Caki2 (cell line): ENCODE measurements at regions not wholly inside any gene's neighbourhood (a gene's known extent, or its start where the extent isn't known, plus 50 kb on each side); places are given as distances from the start of the nearest gene placed in this dataset.

ENCODE experiments used
- DNase-seq: peaks from one replicate; pipeline ENCODE4 v3.0.0-alpha.2; 2015; ENCODE audit warnings: low read depth
- in situ Hi-C: cut with HindIII; loops from 2 replicates; pipeline ENCODE4 v1.10.0; 2016; ENCODE audit warnings: low sequenced_read_pairs, low pct_unique_long_range_greater_than_20kb, mixed read lengths

GRCh38 chr10:47095848-47096612, 184.8 kb downstream of the PTPN20 start:
- in situ Hi-C loops, result no loop called here
- DNase-seq, result no peak

DNA sequence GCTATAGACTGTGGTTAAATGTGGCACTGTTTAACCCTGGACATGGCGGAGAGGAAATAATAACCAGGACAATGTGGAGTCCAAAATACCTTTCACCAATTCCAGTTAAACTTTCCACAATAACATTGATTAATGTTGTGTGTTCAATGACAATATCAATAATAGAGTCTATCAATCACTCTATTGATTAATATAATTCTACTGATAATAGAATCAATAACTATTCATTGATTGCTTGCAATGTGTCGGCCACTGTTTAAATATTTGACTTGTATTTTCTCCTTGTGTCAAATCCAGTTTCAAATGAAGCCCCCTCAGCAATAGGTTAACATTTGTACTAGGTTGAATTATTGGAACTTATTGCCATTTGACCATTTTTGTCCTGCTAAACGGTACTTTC, 187.0 kb downstream of the PTPN20 start:
- no peak for DNase-seq
- in situ Hi-C loops, result no loop called here

DNA sequence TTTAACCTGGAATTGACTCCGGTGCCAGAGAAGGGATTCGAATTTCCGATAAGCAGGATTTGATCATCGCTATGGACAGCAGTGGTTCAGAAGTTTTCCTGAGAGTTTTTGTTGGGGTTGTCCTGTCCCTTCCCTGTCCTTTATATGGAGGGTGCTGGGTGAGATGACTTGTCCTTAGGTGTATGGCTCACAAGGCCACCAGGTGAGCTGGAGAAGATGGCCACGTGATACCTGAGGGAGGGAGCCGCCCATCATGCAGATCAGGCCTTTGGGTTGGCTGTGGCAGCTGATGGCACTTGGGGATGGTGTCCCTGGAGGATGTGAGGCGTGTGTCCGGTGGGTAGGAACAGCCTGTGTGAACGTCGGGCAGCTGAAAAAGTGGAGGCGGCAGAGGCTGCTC, 187.7 kb downstream of the PTPN20 start:
- no peak for DNase-seq
- in situ Hi-C loops, result no loop called here

DNA sequence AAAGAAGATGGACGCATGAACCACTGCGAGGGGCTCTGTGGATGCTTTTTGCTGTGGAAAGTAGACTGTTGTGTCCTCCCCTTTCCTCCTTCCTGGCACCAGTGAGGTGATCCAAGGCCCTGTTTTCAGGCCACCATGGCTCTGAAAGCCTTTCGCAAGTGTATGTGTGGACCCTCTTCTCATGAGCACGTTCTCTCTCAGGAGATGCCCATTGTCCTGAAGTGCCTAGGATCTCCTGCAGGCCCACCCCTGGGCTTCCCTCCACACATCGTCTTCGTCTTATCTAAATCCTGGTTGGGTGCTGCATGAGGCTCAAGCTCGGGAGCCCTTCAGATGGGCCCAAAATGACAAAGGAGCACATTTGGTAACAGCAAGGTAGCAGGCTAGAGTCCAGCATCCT, 188.2 kb downstream of the PTPN20 start:
- no peak for DNase-seq
- in situ Hi-C loops, result no loop called here

DNA sequence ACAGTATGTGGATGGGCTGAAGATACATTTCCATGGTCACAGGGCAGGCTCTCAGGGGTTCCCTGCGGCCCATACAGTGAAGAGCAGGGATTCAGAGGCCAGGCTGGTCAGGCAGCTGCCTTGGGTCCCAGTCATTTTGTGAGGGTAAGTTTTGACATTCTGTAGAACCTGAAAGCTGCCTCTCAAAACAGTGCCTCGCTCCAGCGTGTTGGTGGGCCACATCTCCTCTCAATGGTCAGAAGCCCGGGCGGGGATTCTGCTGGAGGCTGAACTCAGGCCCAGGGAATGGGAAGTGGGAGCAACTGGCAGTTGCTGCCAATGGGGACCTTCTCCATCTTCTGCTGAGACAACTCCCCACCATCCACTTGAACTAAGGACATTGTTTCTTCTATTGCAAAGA, 190.0 kb downstream of the PTPN20 start:
- in situ Hi-C loops, result no loop called here
- no peak for DNase-seq

GRCh38 chr10:47101807-47102206, 190.6 kb downstream of the PTPN20 start:
- in situ Hi-C loops, result no loop called here
- DNase-seq, result no peak

DNA sequence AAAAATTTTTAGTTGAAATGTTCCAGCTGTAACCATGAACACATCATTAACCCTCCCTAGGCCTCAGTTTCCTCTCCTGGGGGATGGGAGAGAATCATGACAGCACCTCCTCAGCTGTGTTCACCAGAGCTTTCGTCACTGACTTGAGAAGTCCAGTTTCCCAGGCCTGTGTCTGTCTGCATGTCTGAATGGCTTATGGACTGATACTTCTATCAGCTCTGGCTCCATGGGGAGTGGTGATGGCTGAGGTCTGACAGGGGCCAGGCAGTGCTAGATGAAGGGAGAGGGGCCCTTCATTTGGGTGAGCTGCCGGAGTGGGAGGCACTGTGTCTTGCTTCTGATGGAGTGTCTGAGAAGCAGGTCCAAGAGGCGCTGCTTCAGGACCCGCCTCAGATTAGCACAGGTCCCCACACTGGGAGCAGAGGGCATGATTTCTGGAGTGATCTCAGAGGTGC, 192.9 kb downstream of the PTPN20 start:
- no peak for DNase-seq

DNA sequence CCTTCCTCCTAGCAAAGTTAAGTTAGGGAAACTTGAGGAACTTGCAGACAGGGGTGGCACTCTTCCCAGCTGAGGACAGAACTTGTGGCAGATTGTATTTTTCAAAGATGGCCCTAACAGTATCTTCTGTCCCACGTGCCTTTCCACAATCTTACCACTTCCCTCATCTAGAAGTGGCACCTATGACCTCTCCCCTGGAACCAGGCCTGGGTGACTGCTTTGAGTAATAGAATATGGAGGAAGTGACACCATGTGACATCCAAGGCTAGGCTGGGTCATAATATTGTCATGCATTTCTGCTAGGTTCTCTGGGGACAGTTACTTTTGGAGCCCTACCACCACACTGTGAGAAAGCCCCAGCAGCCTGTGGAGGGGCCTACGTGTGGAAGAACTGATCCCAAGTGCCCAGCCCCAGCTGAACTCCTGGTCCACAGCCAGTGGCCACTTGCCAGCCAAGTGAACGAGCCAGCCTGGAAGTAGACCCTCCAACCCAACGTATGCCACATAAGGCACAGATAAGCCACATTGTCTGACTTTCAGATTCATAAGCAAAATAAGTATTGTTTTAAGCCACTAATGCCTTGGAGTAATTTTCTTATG, 193.7 kb downstream of the PTPN20 start:
- in situ Hi-C loops, result no loop called here
- no peak for DNase-seq

More for the DNA sequence above, 192.9 kb downstream of the PTPN20 start:
- in situ Hi-C loops, result no loop called here

GRCh38 chr10:47107007-47107747, 192.8 kb upstream of the GDF10 start:
- no peak for DNase-seq

GRCh38 chr10:47109906-47110305, 190.1 kb upstream of the GDF10 start:
- in situ Hi-C loops, result no loop called here

More at GRCh38 chr10:47107007-47107747, 192.8 kb upstream of the GDF10 start:
- in situ Hi-C loops, result no loop called here

DNA sequence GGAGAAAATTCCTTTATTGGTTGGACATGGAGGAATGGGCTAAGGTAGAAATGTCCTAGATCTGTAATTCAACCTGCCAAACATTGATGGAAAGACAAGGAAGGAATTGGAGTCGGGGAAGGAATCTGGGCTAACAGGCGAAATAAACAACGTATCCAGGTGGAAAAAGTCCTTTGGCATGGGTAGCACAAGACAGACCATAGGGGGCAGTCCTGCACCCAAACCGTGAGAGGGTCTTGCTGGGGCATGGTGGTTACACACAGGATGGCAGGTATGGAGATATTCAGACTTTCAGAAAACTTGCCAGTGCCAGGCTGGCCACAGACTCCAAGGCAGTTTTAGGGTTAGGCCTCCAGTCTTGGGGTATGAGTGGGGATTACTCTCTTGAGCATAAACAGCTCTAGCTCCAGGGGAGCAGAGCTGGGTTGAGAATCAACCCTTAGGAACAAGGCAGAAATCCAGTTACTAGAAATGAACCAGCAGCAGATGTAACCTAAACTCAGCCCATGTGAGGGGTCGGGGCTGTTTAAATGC, 188.6 kb upstream of the GDF10 start:
- in situ Hi-C loops, result no loop called here

More at GRCh38 chr10:47109906-47110305, 190.1 kb upstream of the GDF10 start:
- DNase-seq, result no peak

GRCh38 chr10:47112612-47113011, 187.4 kb upstream of the GDF10 start:
- DNase-seq, result no peak
- in situ Hi-C loops, result no loop called here

More for the DNA sequence above, 188.6 kb upstream of the GDF10 start:
- no peak for DNase-seq

DNA sequence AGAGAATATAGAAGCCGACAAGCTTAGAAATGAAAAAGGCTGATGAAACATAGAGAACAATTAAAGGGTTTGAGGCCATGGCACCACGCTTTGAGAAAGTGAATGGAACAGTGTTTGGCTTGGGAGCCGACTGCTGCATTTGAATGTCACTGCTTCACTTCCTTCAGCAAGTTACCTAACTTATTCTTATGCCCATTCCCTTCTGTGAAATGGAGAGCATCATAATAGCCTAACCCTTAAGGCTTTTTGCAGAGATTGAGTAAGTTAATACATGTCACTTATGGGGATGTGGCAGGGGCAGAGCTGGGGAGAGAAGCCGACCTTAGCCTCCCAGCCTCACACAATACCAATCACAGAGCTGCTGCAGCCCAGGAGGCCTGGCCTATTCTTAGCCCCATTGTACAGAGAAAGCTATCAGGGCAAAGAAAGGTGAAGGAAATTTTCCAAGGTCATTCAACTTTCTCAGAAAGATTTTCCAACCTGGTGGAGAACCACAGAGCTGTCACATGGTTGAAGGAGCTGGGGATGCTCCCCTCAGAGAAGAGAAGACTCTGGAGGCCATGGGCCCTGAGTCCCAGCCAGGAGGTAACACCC, 186.0 kb upstream of the GDF10 start:
- in situ Hi-C loops, result no loop called here
- no peak for DNase-seq

DNA sequence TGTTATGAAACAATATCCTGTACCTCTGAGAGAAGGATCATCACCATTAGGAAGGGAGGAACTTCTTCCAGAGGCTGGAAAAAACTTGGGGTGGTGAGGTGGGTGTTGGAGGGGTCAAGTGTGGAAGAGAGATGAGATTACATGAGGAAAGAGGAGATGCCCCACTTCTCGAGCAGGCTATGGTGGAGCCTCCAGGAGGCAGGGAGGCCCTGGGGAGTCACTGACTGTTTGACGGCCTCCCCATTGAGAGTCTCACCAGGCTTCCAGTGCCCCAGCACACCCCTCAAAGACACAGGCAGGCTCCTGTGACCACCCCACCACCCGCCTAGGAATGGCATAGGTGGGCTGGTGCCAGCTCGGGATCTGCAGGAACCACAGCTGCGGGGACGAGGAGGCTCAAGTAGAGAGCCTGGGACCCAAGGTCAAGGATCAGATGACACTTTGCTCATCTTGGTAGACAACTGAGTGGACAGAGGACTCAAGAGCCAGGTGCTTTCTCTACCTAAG, 185.3 kb upstream of the GDF10 start:
- in situ Hi-C loops, result no loop called here
- DNase-seq, result no peak

- no peak for DNase-seq
- in situ Hi-C loops, result no loop called here
These were observed 184.7 kb upstream of the GDF10 start for GRCh38 chr10:47115322-47115721.

- in situ Hi-C loops, result no loop called here
- no peak for DNase-seq
These were observed 183.6 kb upstream of the GDF10 start for GRCh38 chr10:47116445-47116844.

GRCh38 chr10:47118326-47118725, 181.7 kb upstream of the GDF10 start:
- DNase-seq, result no peak
- in situ Hi-C loops, result no loop called here

- no peak for DNase-seq
- in situ Hi-C loops, result no loop called here
These were observed 178.7 kb upstream of the GDF10 start for GRCh38 chr10:47121336-47121735.
